ENCODE measurements at regions not wholly inside any gene's neighbourhood (a gene's known extent, or its start where the extent isn't known, plus 50 kb on each side); places are given as distances from the start of the nearest gene placed in this dataset.

GRCh38 chr11:70879601-70880285, 372.6 kb downstream of the SHANK2 start:
- Histone ChIP-seq H3K36me3 (replicated peaks in 1 of 2; ENCODE audit: control insufficient read depth in 2 of 2, insufficient read depth in 2 of 2, low read length in 2 of 2) (no peaks in the 10 kb centered on the region), H2BK120ac (ENCODE audit: low read depth, low read length) (no peak overlapping the region), H3K9me3 (replicated peaks in 1 of 2; ENCODE audit: control insufficient read depth in 2 of 2, insufficient read depth in 1 of 2, low read depth in 1 of 2, low read length in 2 of 2) (no peaks in the 10 kb centered on the region), H3K4me3 (ENCODE audit: low read length in 2 of 2) (no peak overlapping the region), H3K27me3 (ENCODE audit: control insufficient read depth in 3 of 3, insufficient read depth in 3 of 3, low read depth in 1 of 3, low read length in 3 of 3) (no peaks in the 10 kb centered on the region), H2BK5ac (ENCODE audit: low read length) (peak overlapping the region; percentile 54), H2BK12ac (ENCODE audit: low read length) (no peak overlapping the region), H3K4me2 (ENCODE audit: insufficient read depth, low read length, poor library complexity, severe bottlenecking) (no peak overlapping the region), H3K4ac (ENCODE audit: low read length) (no peak overlapping the region), H2BK15ac (ENCODE audit: low read length) (peak overlapping the region; percentile 19), H2AFZ (ENCODE audit: low read length) (no peak overlapping the region), H3K4me1 (ENCODE audit: control insufficient read depth in 2 of 2, insufficient read depth in 1 of 2, low read depth in 1 of 2, low read length in 2 of 2) (peaks cover 8 to 25% of the 10 kb centered on the region in 2 donors), H3K14ac (ENCODE audit: low read length) (no peak overlapping the region), H3K79me1 (ENCODE audit: low read depth, low read length) (no peaks in the 10 kb centered on the region), H3K18ac (ENCODE audit: low read length) (no peak overlapping the region), H3K27ac (replicated peaks; ENCODE audit: low read length) (no peak overlapping the region), H3K9ac (ENCODE audit: low read depth, low read length, poor library complexity) (no peak overlapping the region), H2AK5ac (ENCODE audit: low read depth, low read length) (no peak overlapping the region), H4K91ac (ENCODE audit: low read depth, low read length, poor library complexity) (no peak overlapping the region), H4K8ac (ENCODE audit: low read depth, low read length) (no peak overlapping the region), H3K23ac (ENCODE audit: low read depth, low read length, poor library complexity) (peak overlapping the region; percentile 25)
- no peak for DNase-seq (ENCODE audit: low spot score)
- no CpG with 5 or more reads among the region's 11 CpGs for WGBS, 2 donors (ENCODE audit: extremely low coverage in 2 of 2, insufficient read length in 2 of 2, insufficient replicate concordance in 1 of 2)

- no peak overlapping the region for H3K4ac ChIP-seq (ENCODE audit: low read length)
- no CpG with 5 or more reads among the region's 5 CpGs for WGBS, 2 donors (ENCODE audit: extremely low coverage in 2 of 2, insufficient read length in 2 of 2, insufficient replicate concordance in 1 of 2)
- H3K4me2 ChIP-seq (ENCODE audit: insufficient read depth, low read length, poor library complexity, severe bottlenecking): no peak overlapping the region
- no peak overlapping the region for H3K4me3 ChIP-seq (ENCODE audit: low read length in 2 of 2)
- H4K91ac ChIP-seq (ENCODE audit: low read depth, low read length, poor library complexity): no peak overlapping the region
- peaks cover 2% of the 10 kb centered on the region for H3K79me1 ChIP-seq (ENCODE audit: low read depth, low read length)
- no peak overlapping the region for H4K8ac ChIP-seq (ENCODE audit: low read depth, low read length)
- H2BK12ac ChIP-seq (ENCODE audit: low read length): no peak overlapping the region
- peak overlapping the region; percentile 11 for H2BK15ac ChIP-seq (ENCODE audit: low read length)
- no peaks in the 10 kb centered on the region for H3K27me3 ChIP-seq (ENCODE audit: control insufficient read depth in 3 of 3, insufficient read depth in 3 of 3, low read depth in 1 of 3, low read length in 3 of 3)
- peak overlapping the region; percentile 26 for H2BK120ac ChIP-seq (ENCODE audit: low read depth, low read length)
- H3K23ac ChIP-seq (ENCODE audit: low read depth, low read length, poor library complexity): no peak overlapping the region
- H3K18ac ChIP-seq (ENCODE audit: low read length): peak overlapping the region; percentile 49
- no peak overlapping the region for H3K14ac ChIP-seq (ENCODE audit: low read length)
- no peak overlapping the region for H3K27ac ChIP-seq (replicated peaks; ENCODE audit: low read length)
- peaks cover 10 to 25% of the 10 kb centered on the region in 2 donors for H3K4me1 ChIP-seq (ENCODE audit: control insufficient read depth in 2 of 2, insufficient read depth in 1 of 2, low read depth in 1 of 2, low read length in 2 of 2)
- H2BK5ac ChIP-seq (ENCODE audit: low read length): peak overlapping the region; percentile 32
- no peak for DNase-seq (ENCODE audit: low spot score)
- no peaks in the 10 kb centered on the region for H3K36me3 ChIP-seq (replicated peaks in 1 of 2; ENCODE audit: control insufficient read depth in 2 of 2, insufficient read depth in 2 of 2, low read length in 2 of 2)
- H3K9ac ChIP-seq (ENCODE audit: low read depth, low read length, poor library complexity): no peak overlapping the region
- no peak overlapping the region for H2AFZ ChIP-seq (ENCODE audit: low read length)
- H2AK5ac ChIP-seq (ENCODE audit: low read depth, low read length): peak overlapping the region; percentile 44
- H3K9me3 ChIP-seq (replicated peaks in 1 of 2; ENCODE audit: control insufficient read depth in 2 of 2, insufficient read depth in 1 of 2, low read depth in 1 of 2, low read length in 2 of 2): no peaks in the 10 kb centered on the region
Measured at GRCh38 chr11:70880416-70880815, 372.0 kb downstream of the SHANK2 start.

GRCh38 chr11:70881948-70882715, 370.2 kb downstream of the SHANK2 start:
- peak overlapping the region; percentile 82 for H3K14ac ChIP-seq (ENCODE audit: low read length)
- H3K79me1 ChIP-seq (ENCODE audit: low read depth, low read length): peaks cover 2% of the 10 kb centered on the region
- H2AFZ ChIP-seq (ENCODE audit: low read length): peak overlapping the region; percentile 19
- no peak overlapping the region for H4K91ac ChIP-seq (ENCODE audit: low read depth, low read length, poor library complexity)
- peak overlapping the region; percentile 62 for H2BK5ac ChIP-seq (ENCODE audit: low read length)
- H4K8ac ChIP-seq (ENCODE audit: low read depth, low read length): no peak overlapping the region
- no peak overlapping the region for H2BK120ac ChIP-seq (ENCODE audit: low read depth, low read length)
- H2BK15ac ChIP-seq (ENCODE audit: low read length): peak overlapping the region; percentile 99
- no peak overlapping the region for H3K4me2 ChIP-seq (ENCODE audit: insufficient read depth, low read length, poor library complexity, severe bottlenecking)
- no CpG with 5 or more reads among the region's 8 CpGs for WGBS, 2 donors (ENCODE audit: extremely low coverage in 2 of 2, insufficient read length in 2 of 2, insufficient replicate concordance in 1 of 2)
- peak overlapping the region; percentile 68 for H3K9ac ChIP-seq (ENCODE audit: low read depth, low read length, poor library complexity)
- H3K36me3 ChIP-seq (replicated peaks in 1 of 2; ENCODE audit: control insufficient read depth in 2 of 2, insufficient read depth in 2 of 2, low read length in 2 of 2): no peaks in the 10 kb centered on the region
- DNase-seq (ENCODE audit: low spot score): no peak
- H3K4me1 ChIP-seq (ENCODE audit: control insufficient read depth in 2 of 2, insufficient read depth in 1 of 2, low read depth in 1 of 2, low read length in 2 of 2): peaks cover 21 to 34% of the 10 kb centered on the region in 2 donors
- H3K27me3 ChIP-seq (ENCODE audit: control insufficient read depth in 3 of 3, insufficient read depth in 3 of 3, low read depth in 1 of 3, low read length in 3 of 3): no peaks in the 10 kb centered on the region
- H3K4me3 ChIP-seq (ENCODE audit: low read length in 2 of 2): no peak overlapping the region
- no peak overlapping the region for H3K4ac ChIP-seq (ENCODE audit: low read length)
- H2BK12ac ChIP-seq (ENCODE audit: low read length): no peak overlapping the region
- H3K27ac ChIP-seq (replicated peaks; ENCODE audit: low read length): no peak overlapping the region
- H3K9me3 ChIP-seq (replicated peaks in 1 of 2; ENCODE audit: control insufficient read depth in 2 of 2, insufficient read depth in 1 of 2, low read depth in 1 of 2, low read length in 2 of 2): no peaks in the 10 kb centered on the region
- H3K18ac ChIP-seq (ENCODE audit: low read length): peak overlapping the region; percentile 30
- H3K23ac ChIP-seq (ENCODE audit: low read depth, low read length, poor library complexity): peak overlapping the region; percentile 37
- peak overlapping the region; percentile 90 for H2AK5ac ChIP-seq (ENCODE audit: low read depth, low read length)

GRCh38 chr11:70882716-70883085, 369.7 kb downstream of the SHANK2 start:
- Histone ChIP-seq H3K9ac (ENCODE audit: low read depth, low read length, poor library complexity) (peak overlapping the region; percentile 68), H3K4me1 (ENCODE audit: control insufficient read depth in 2 of 2, insufficient read depth in 1 of 2, low read depth in 1 of 2, low read length in 2 of 2) (peaks cover 22 to 32% of the 10 kb centered on the region in 2 donors), H2BK15ac (ENCODE audit: low read length) (peak overlapping the region; percentile 99), H3K4ac (ENCODE audit: low read length) (no peak overlapping the region), H2BK12ac (ENCODE audit: low read length) (peak overlapping the region; percentile 85), H2BK5ac (ENCODE audit: low read length) (peak overlapping the region; percentile 62), H2BK120ac (ENCODE audit: low read depth, low read length) (peak overlapping the region; percentile 18), H3K79me1 (ENCODE audit: low read depth, low read length) (peaks cover 2% of the 10 kb centered on the region), H2AFZ (ENCODE audit: low read length) (no peak overlapping the region), H3K23ac (ENCODE audit: low read depth, low read length, poor library complexity) (peak overlapping the region; percentile 37), H3K4me3 (ENCODE audit: low read length in 2 of 2) (no peak overlapping the region), H3K9me3 (replicated peaks in 1 of 2; ENCODE audit: control insufficient read depth in 2 of 2, insufficient read depth in 1 of 2, low read depth in 1 of 2, low read length in 2 of 2) (no peaks in the 10 kb centered on the region), H3K27ac (replicated peaks; ENCODE audit: low read length) (no peak overlapping the region), H4K8ac (ENCODE audit: low read depth, low read length) (no peak overlapping the region), H3K14ac (ENCODE audit: low read length) (no peak overlapping the region), H2AK5ac (ENCODE audit: low read depth, low read length) (peak overlapping the region; percentile 90), H4K91ac (ENCODE audit: low read depth, low read length, poor library complexity) (peak overlapping the region; percentile 75), H3K36me3 (replicated peaks in 1 of 2; ENCODE audit: control insufficient read depth in 2 of 2, insufficient read depth in 2 of 2, low read length in 2 of 2) (no peaks in the 10 kb centered on the region), H3K18ac (ENCODE audit: low read length) (peak overlapping the region; percentile 80), H3K4me2 (ENCODE audit: insufficient read depth, low read length, poor library complexity, severe bottlenecking) (no peak overlapping the region), H3K27me3 (ENCODE audit: control insufficient read depth in 3 of 3, insufficient read depth in 3 of 3, low read depth in 1 of 3, low read length in 3 of 3) (no peaks in the 10 kb centered on the region)
- WGBS, 2 donors (ENCODE audit: extremely low coverage in 2 of 2, insufficient read length in 2 of 2, insufficient replicate concordance in 1 of 2): no CpG with 5 or more reads among the region's 9 CpGs
- no peak for DNase-seq (ENCODE audit: low spot score)
